SK-N-SH (cell line): ENCODE measurements at regions not wholly inside any gene's neighbourhood (a gene's known extent, or its start where the extent isn't known, plus 50 kb on each side); places are given as distances from the start of the nearest gene placed in this dataset.

Source experiments
- CTCF ChIA-PET: fragments of 300-600, 350-600 bp; formaldehyde crosslinking; extraction: SDS; loops from one replicate; lab custom pipeline; 2021; lab: Yijun Ruan, JAX
- POLR2A ChIA-PET: fragments of 350-600 bp; sonication (Branson Sonifier 250); formaldehyde crosslinking; extraction: SDS; loops from one replicate; lab custom pipeline; 2020; ENCODE audit warnings: antibody characterized with exemption, inconsistent platforms; lab: Yijun Ruan, JAX
- DNase-seq: peaks from one replicate; pipeline ENCODE4 v3.0.0; 2012
- H2AFZ ChIP-seq: fragments of 200-600 bp; sonication (generic); 2 replicates; pipeline ENCODE4 v1.8.1; 2016; ENCODE audit warnings: antibody characterized with exemption, mild to moderate bottlenecking, low read depth
- H3F3A ChIP-seq: fragments of 200-600 bp; sonication (generic); replicated peaks from 2 replicates; pipeline ENCODE3; 2016; ENCODE audit warnings: antibody characterized with exemption, mild to moderate bottlenecking; ENCODE audit not compliant: insufficient read depth
- H3K27ac ChIP-seq, 2 experiments: fragments of 200-500 bp in 1 of 2; fragments of 200-600 bp in 1 of 2; sonication (Bioruptor generic) in 1 of 2; sonication (generic), shearing (Covaris generic) in 1 of 2; 2 replicates each; pipeline versions ENCODE4 v1.5.1 to v1.6.1; 2014 to 2016; ENCODE audit warnings: low read depth in 2 of 2, inconsistent platforms in 1 of 2, low read length in 1 of 2, mild to moderate bottlenecking in 1 of 2, mixed read lengths in 1 of 2
- H3K27me3 ChIP-seq: fragments of 200-600 bp; sonication (generic), shearing (Covaris generic); 2 replicates; pipeline ENCODE4 v1.6.1; 2016; ENCODE audit warnings: mixed run types; ENCODE audit not compliant: insufficient read depth
- H3K36me3 ChIP-seq, 2 experiments: fragments of 200-500 bp in 1 of 2; fragments of 200-600 bp in 1 of 2; sonication (Bioruptor generic) in 1 of 2; sonication (generic) in 1 of 2; replicated peaks in 1 of 2; 2 replicates each; pipeline versions ENCODE3 to v1.5.1; 2014 to 2016; ENCODE audit warnings: low read length in 1 of 2, mild to moderate bottlenecking in 1 of 2; ENCODE audit not compliant: insufficient read depth in 2 of 2, control insufficient read depth in 1 of 2
- H3K4me1 ChIP-seq, 2 experiments: fragments of 200-500 bp in 1 of 2; fragments of 200-600 bp in 1 of 2; sonication (Bioruptor generic) in 1 of 2; sonication (generic), shearing (Covaris generic) in 1 of 2; 2 replicates each; pipeline versions ENCODE4 v1.5.1 to v1.6.1; 2014 to 2016; ENCODE audit warnings: low read depth in 1 of 2, low read length in 1 of 2, mixed run types in 1 of 2; ENCODE audit not compliant: insufficient read depth in 2 of 2, control insufficient read depth in 1 of 2
- H3K4me2 ChIP-seq: fragments of 200-600 bp; sonication (generic), shearing (Covaris generic); 2 replicates; pipeline ENCODE4 v1.6.1; 2017; ENCODE audit warnings: mixed run types
- H3K4me3 ChIP-seq, 2 experiments: fragments of 200-500 bp in 1 of 2; fragments of 200-600 bp in 1 of 2; sonication (Bioruptor generic) in 1 of 2; sonication (generic), shearing (Covaris generic) in 1 of 2; 2 replicates each; pipeline versions ENCODE4 v1.5.1 to v1.8.1; 2014 to 2016; ENCODE audit warnings: low read depth in 2 of 2, inconsistent platforms in 1 of 2, low read length in 1 of 2, mild to moderate bottlenecking in 1 of 2, mixed read lengths in 1 of 2, moderate library complexity in 1 of 2
- H3K79me2 ChIP-seq: fragments of 200-600 bp; sonication (generic); 2 replicates; pipeline ENCODE4 v1.8.1; 2017; ENCODE audit warnings: mild to moderate bottlenecking; ENCODE audit not compliant: insufficient read depth
- H3K9ac ChIP-seq: fragments of 200-600 bp; sonication (generic); 2 replicates; pipeline ENCODE4 v1.6.1; 2017; ENCODE audit warnings: mixed run types
- H3K9me2 ChIP-seq: fragments of 200-600 bp; sonication (generic); 2 replicates; pipeline ENCODE4 v1.6.1; 2017; ENCODE audit warnings: mixed run types
- H3K9me3 ChIP-seq: fragments of 200-600 bp; sonication (generic); 2 replicates; pipeline ENCODE4 v1.6.1; 2017; ENCODE audit warnings: mixed run types, mild to moderate bottlenecking, moderate library complexity
- H4K20me1 ChIP-seq: fragments of 200-600 bp; sonication (generic); 2 replicates; pipeline ENCODE4 v1.6.1; 2017; ENCODE audit warnings: mild to moderate bottlenecking, mixed run types; ENCODE audit not compliant: insufficient read depth
- CHD2 ChIP-seq: fragments of 150-350 bp; IDR thresholded peaks from 2 replicates; pipeline ENCODE4 v1.6.1; 2018; ENCODE audit warnings: low read length; ENCODE audit not compliant: partially characterized antibody
- ELF1 ChIP-seq: IDR thresholded peaks from 2 replicates; pipeline ENCODE4 v1.4.0; 2012
- EP300 ChIP-seq, 2 experiments: IDR thresholded peaks; 2 replicates each; pipeline versions ENCODE4 v1.4.0 to v1.6.1; 2012; ENCODE audit warnings: borderline replicate concordance in 1 of 2, low read depth in 1 of 2, low read length in 1 of 2
- FOSL2 ChIP-seq: IDR thresholded peaks from 2 replicates; pipeline ENCODE4 v1.4.0; 2012; ENCODE audit warnings: low read depth, mild to moderate bottlenecking, moderate library complexity, borderline replicate concordance
- RCOR1 ChIP-seq: fragments of 150-350 bp; IDR thresholded peaks from 2 replicates; pipeline ENCODE4 v1.6.1; 2017; ENCODE audit warnings: antibody characterized with exemption, low read length
- USF1 ChIP-seq: IDR thresholded peaks from 2 replicates; pipeline ENCODE4 v1.4.0; 2012; ENCODE audit warnings: low read depth, borderline replicate concordance
- WGBS: methylation state at CpG from one replicate; pipeline ENCODE4 v1.1.6; 2017; ENCODE audit warnings: low lambda C conversion rate; 5-methylcytosine and 5-hydroxymethylcytosine counted together

- H3K4me2 ChIP-seq: no peak overlapping the region
- H3K4me1 ChIP-seq: no peaks in the 10 kb centered on the region
- no peak overlapping the region for H2AFZ ChIP-seq
- no peak for TF ChIP-seq ELF1
- no peaks in the 10 kb centered on the region for H3F3A ChIP-seq
- no peak for DNase-seq
- 96% methylated on average over 3 of the region's 3 CpGs for WGBS
- ChIA-PET CTCF (interaction anchor here (0.9 to 1.3 kb wide), 2 partner anchors 8 to 218 kb away, joined by 3 read pairs; no protein-coding TSS in a partner anchor), POLR2A (no interaction called here)
- H3K36me3 ChIP-seq: no peaks in the 10 kb centered on the region
- no peak overlapping the region for H3K9ac ChIP-seq
- H3K4me3 ChIP-seq: no peak overlapping the region
- no peaks in the 10 kb centered on the region for H3K27me3 ChIP-seq
- H3K79me2 ChIP-seq: no peaks in the 10 kb centered on the region
- no peak overlapping the region for H3K27ac ChIP-seq
- H4K20me1 ChIP-seq: no peaks in the 10 kb centered on the region
- H3K9me2 ChIP-seq: no peaks in the 10 kb centered on the region
- H3K9me3 ChIP-seq: no peaks in the 10 kb centered on the region
Measured at GRCh38 chr2:191739194-191739593, 61.3 kb downstream of the NABP1 start.

DNA sequence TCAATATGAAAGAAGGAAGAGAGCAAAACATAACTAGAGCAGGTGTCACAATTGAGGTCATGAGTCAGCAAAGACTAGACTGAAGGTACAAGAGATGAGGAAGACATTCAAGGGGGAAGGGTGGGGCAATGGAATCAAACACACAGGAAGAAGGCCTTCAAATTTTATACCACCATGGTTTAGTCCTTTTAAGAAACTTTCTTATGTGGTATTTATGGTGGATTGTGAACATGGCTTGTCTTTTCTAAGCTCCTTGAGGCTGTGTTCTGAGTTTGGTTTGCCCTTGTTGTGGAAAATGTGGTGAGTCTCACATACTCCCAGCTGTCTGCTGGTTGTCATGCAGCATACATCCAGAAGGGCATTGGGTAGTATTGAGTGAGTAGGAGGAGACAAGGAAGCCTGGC lies 62.1 kb downstream of the NABP1 start:
- no peaks in the 10 kb centered on the region for H3K79me2 ChIP-seq
- CTCF ChIA-PET: interaction anchor here (0.9 to 1.3 kb wide), 2 partner anchors 9 to 218 kb away, joined by 3 read pairs; no protein-coding TSS in a partner anchor

DNA sequence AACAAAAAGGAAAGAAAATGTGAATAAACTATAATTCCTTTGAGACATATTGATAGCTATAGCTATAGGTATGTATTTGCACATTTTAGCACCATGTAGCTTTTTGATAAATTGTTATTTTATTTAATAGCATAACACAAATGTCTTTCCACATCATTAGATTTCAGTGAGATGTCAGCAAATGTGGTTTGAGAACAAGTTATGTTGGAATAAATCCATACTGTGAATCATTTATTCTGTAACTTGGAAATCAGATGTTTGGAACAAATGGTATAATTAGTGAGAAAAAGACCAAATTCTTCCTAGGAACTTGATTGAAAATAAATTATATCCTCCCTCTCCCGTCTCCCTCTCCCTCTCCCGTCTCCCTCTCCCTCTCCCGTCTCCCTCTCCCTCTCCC lies 62.8 kb downstream of the NABP1 start:
- Histone ChIP-seq H3K9me3 (no peaks in the 10 kb centered on the region), H3K4me1 (no peaks in the 10 kb centered on the region), H2AFZ (no peak overlapping the region)
- POLR2A ChIA-PET: no interaction called here
- TF ChIP-seq CHD2: no peak
- no peak for TF ChIP-seq RCOR1
- no peak for TF ChIP-seq FOSL2
- TF ChIP-seq, all 33 proteins: peak for 0
- Histone ChIP-seq H3K4me3 (no peak overlapping the region), H3K9ac (no peak overlapping the region), H4K20me1 (no peaks in the 10 kb centered on the region), H3K27ac (no peak overlapping the region), H3K4me2 (no peak overlapping the region), H3K36me3 (no peaks in the 10 kb centered on the region), H3K9me2 (no peaks in the 10 kb centered on the region), H3F3A (no peaks in the 10 kb centered on the region), H3K27me3 (no peaks in the 10 kb centered on the region), H3K79me2 (no peaks in the 10 kb centered on the region)
- no peak for DNase-seq
- CTCF ChIA-PET: no interaction called here
- WGBS: 71% methylated on average over 3 of the region's 3 CpGs

More for the DNA sequence above, 62.1 kb downstream of the NABP1 start:
- Histone ChIP-seq H3K9me3 (no peaks in the 10 kb centered on the region), H3K4me3 (no peak overlapping the region), H2AFZ (no peak overlapping the region), H3K4me2 (no peak overlapping the region), H4K20me1 (no peaks in the 10 kb centered on the region), H3F3A (no peaks in the 10 kb centered on the region), H3K27ac (no peak overlapping the region), H3K9ac (no peak overlapping the region), H3K27me3 (no peaks in the 10 kb centered on the region), H3K4me1 (no peaks in the 10 kb centered on the region), H3K9me2 (no peaks in the 10 kb centered on the region), H3K36me3 (no peaks in the 10 kb centered on the region)
- TF ChIP-seq USF1 (no peak), EP300 (IDR thresholded peaks at IDR 0.05; ENCODE audit: borderline replicate concordance in 1 of 2, low read depth in 1 of 2, low read length in 1 of 2) (no peak), CHD2 (no peak)
- no peak for DNase-seq
- POLR2A ChIA-PET: no interaction called here
